HG03354 (cell line): ENCODE measurements at regions not wholly inside any gene's neighbourhood (a gene's known extent, or its start where the extent isn't known, plus 50 kb on each side); places are given as distances from the start of the nearest gene placed in this dataset.
"Not testable (repeated sequence)": the region's sequence is repeated elsewhere in the genome, so short reads cannot be mapped to it uniquely, and the experiment has no call there.

Experiments used
- ATAC-seq: cut with Tn5 transposase; IDR thresholded peaks from one replicate; pipeline ENCODE4 v1.9.1; 2021; ENCODE audit warnings: mild to moderate bottlenecking; ENCODE audit not compliant: unreplicated experiment, poor library complexity, severe bottlenecking

GRCh38 chr2:216746268-216746667 is 50.9 kb upstream of the IGFBP5 start:
- not testable (repeated sequence) for ATAC-seq

GRCh38 chr2:216745453-216745852 is 50.1 kb upstream of the IGFBP5 start:
- ATAC-seq: no peak
